ENCODE measurements at regions not wholly inside any gene's neighbourhood (a gene's known extent, or its start where the extent isn't known, plus 50 kb on each side); places are given as distances from the start of the nearest gene placed in this dataset.

DNA sequence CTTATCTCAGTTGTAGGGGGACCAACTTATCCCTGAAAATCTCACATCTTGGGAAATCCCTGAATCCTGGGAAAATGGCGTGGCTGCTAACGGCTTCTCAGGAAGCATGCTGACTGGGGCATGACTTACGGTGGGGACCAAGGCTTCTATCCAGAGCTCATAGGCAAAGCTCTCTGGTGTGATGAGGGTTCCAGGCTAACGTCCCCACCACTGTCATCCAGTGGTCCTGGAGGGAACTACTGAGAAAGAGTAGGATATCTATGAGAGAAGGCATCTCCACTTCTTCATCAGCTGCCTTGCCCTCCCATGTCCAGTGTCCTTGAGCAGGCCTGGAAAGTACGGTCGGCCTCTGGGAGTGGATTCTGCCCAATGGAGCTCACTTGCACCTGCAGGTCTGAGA, 210.4 kb upstream of the B3GAT1 start:
- no peak for DNase-seq (ENCODE audit: low spot score)

DNA sequence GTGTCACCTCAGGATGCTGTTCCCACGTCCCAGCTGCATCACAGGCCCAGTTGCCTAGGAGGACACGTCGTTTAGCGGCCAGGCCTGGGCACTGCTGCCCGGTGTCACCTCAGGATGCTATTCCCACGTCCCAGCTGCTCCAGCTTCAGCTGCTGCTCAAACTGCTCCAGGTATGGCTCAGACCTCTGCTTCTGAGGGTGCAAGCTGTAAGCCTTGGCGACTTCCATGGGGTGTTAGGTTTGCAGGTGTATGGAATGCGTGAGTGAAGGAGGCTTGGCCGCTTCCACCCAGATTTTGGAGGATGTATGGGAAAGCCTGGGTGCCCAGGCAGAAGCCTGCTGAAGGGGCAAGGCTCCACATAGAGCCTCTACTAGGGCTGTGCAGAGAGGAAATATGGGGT, 205.3 kb upstream of the B3GAT1 start:
- no peak for DNase-seq (ENCODE audit: low spot score)

DNA sequence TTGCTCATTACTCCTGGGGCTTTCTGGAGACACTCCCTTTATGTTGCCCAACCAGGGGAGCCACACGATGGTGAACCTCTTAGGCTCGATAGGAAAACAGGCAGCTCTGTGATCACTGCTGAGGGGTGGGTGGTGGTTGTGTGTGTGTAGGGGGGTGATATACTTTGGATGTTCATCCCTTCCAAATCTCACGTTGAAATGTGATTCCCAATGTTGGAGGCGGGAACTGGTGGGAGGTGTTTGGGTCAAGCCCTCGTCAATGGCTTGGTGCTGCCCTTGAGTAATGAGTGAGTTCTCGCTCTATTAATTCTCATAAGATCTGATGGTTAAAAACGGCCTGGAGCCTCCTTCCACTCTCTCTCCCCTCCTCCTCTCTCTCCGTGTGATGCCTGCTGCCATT, 204.0 kb upstream of the B3GAT1 start:
- DNase-seq (ENCODE audit: low spot score), result no peak

DNA sequence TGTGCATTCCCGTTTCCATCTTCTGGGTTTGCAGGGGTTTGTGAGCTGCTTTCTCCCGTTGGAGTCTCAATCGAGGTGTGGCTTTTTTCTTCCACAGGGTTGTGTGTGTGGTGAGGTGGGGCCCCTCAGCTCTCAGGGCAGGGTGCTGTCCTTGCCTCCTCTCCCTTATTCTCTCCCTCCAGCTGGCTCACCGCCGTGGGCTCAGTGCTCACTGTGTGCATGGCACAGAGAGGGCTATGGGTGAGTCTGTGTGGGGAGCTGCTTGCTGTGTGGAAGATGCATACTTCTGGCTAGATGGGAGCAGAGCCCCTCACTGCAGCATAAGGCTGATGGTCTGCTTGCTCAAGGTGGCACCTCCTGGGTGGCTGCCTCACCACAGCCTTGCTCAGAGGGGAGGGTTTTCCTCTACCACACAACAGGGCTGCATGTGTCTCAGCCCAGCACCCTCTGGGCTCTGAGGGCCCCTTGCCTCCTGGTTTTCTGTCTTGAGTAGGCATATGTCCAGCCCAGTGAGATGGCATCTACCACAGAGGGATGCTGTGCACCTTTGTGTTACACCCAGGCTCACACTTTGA, 203.1 kb upstream of the B3GAT1 start:
- no peak for DNase-seq (ENCODE audit: low spot score)

DNA sequence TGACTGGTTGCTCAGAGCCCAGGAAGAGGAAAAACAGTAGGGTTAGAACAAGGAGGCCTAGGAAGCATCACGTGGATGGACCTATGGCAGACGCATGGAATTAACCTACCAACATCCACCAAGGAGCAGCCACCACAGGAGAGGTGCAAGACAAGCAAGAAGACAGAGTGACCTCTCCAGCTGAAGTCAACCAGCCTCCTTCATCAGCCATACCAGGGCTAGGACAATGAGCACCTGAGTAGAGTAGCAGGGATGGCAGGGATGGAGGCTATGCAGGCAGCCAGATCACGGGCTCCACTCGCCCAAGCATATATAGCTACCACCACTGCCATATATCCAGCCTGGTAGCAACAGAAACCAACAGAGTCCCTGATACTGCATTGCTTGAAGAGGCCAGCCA, 202.1 kb upstream of the B3GAT1 start:
- no peak for DNase-seq (ENCODE audit: low spot score)

GRCh38 chr11:134613646-134614045, 201.6 kb upstream of the B3GAT1 start:
- DNase-seq (ENCODE audit: low spot score), result no peak

GRCh38 chr11:134612140-134613030, 200.3 kb upstream of the B3GAT1 start:
- DNase-seq (ENCODE audit: low spot score), result no peak

GRCh38 chr11:134611537-134611936, 199.5 kb upstream of the B3GAT1 start:
- DNase-seq (ENCODE audit: low spot score), result no peak

- no peak for DNase-seq (ENCODE audit: low spot score)
These were observed 198.3 kb upstream of the B3GAT1 start for GRCh38 chr11:134610116-134610910.

GRCh38 chr11:134609361-134610115, 197.5 kb upstream of the B3GAT1 start:
- DNase-seq (ENCODE audit: low spot score), result no peak

DNA sequence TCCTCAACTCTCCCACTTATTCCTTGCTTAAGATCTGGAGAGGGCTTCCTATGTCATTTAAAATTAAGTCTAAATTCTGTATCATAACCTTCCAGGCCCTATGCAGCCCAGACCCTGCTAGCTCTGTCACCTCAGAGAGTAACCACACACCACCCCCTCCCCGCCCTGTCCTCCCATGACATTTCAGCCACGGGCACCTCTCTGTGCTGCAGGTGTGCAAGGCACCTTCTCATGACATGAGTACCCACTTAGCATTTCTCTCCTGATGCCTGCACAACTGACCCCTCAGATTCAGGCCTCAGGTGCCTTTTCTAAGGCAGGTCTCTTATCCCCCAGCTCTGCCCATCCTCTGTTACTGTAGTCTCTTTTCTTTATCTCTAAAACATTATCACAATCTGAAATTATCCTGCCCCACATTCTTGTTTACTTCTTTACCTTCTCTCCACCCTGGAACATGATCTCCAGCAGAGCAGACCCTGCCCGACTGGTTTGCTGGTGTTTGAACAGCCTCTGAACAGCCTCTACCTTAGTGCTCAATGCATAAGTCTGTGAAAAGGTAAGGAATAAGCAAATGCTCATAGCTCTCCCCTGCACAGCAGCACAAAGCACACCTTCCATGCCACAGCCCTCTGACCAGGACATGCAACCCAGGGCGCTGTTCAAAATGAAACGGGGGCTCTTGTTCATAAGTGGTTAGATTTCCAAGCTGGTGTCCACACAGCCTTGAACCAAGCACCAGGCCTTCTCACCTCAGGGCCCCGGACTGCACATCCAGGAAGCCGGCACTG, 196.1 kb upstream of the B3GAT1 start:
- no peak for DNase-seq (ENCODE audit: low spot score)

GRCh38 chr11:134606251-134606650, 194.2 kb upstream of the B3GAT1 start:
- DNase-seq (ENCODE audit: low spot score), result no peak

DNA sequence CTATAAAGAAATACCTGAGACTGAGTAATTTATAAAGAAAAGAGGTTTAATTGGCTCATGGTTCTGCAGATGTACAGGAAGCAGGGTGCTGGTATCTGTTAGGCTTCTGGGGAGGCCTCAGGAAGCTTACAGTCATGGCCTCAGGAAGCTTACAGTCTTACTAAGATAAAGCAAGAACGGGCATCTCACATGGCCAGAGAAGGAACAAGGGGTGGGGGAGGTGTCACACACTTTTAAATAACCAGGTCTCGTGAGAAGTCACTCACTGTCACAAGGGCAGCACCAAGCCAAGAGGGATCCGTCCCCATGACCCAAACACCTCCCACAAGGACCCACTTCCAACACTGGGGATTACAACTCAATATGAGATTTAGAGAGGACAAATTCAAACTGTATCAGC, 192.8 kb upstream of the B3GAT1 start:
- no peak for DNase-seq (ENCODE audit: low spot score)

DNA sequence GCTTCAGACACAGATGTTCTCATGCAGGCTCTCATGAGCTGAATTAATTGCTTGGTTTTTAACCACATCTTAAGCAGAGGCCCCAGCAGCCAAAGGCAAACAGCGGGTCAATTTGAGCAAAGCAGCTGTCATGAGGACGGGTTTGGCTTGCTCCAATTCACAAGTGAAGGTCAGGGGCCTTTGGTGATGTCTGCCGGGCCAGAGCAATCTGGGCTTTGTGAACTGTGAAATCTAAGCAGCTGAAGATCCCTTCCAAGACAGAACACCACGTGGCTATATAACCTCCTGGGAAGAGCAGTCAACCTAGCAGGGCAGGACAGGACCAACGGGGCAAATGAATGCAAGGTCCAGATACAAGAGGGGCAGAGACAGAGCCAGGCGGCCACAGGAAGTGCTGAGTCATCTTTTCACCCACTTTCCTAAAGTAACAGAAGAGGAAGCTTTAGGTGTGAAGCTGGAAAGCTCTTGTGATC, 187.3 kb upstream of the B3GAT1 start:
- DNase-seq (ENCODE audit: low spot score), result no peak

GRCh38 chr11:134598368-134598767, 186.3 kb upstream of the B3GAT1 start:
- DNase-seq (ENCODE audit: low spot score), result no peak

DNA sequence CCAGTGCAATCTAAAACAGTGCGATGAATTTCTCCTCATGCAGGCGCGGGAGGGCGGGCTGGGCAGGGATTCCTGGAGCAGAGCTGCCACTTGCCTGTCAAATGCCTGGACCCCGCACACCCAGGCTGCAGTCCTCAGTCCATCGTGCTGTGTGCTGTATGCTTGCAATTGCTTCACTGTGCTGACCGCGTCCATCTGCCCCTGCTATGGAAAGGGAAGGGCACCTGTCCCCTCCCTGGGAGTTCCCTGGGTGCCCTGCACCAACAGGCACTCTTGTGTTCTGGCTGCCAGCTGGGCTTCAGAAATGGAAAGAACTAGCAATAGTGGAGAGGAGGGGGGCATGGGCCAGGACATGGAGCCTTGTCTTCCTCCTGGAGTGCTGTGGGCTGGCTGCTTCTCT, 185.4 kb upstream of the B3GAT1 start:
- no peak for DNase-seq (ENCODE audit: low spot score)

DNA sequence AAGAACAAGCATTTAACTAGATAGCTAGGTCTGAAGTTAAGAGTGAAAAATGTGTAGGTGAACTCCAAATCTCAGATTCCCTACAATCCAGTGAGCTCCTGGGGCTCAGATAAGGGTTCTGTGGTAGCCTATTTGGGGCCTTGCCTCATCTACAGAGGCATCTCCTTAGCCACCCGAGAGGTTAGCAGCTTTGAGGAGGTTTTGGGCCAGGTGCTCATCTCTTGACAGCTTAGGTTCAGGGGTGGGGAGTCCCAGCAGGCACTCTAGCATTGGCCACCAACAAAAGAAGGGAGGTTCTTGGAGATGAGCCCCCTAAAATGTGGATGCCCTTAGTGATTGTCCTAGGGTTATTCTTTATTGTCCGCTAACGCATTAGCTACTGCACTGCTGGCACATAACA, 184.4 kb upstream of the B3GAT1 start:
- DNase-seq (ENCODE audit: low spot score), result no peak

DNA sequence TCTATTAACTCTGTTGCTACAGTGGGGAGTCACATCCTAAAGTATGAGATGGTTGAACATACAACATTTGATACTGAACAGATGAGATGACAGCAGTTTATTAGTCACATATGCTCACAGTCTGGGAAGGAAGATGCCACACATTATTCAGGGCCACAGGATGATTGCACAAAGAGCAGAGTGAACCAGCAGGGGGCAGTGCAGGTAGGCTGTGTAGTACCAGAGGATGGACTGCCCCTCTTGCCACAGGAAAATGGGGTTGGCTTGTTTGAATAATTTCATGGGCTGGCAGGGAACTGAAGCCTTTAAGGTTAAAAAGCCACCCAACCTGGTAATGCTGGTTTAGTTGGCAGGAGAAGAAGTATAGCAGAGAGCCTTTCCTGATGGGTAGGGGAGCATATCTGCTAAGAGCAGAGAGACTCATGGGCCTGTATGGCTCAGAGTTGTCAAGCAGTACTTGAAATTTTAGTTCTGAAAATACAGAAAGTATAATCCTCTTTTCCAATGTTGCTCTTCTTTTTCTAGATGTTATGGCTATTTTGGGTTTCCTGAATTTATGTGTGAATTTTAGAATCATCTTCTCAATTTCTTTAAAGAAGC, 180.4 kb upstream of the B3GAT1 start:
- DNase-seq (ENCODE audit: low spot score), result no peak

- DNase-seq (ENCODE audit: low spot score), result no peak
These were observed 179.3 kb upstream of the B3GAT1 start for GRCh38 chr11:134591338-134591737.

DNA sequence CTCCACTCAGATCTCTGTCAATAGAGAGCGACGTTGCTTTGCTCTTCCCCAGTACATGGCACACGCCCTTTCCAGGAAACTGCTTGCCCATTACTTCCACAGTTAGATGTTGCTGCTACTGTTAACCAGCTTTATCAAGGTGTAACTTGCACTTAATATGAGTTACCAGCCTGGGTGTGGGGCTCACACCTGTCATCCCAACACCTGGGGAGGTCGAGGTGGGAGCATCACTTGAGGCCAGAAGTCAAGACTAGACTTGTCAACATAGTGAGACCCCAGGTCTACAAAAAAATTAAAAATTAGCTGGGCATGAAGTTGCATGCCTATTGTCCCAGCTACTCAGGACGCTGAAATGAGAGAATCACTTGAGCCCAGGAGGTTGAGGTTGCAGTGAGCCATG, 177.1 kb upstream of the B3GAT1 start:
- DNase-seq (ENCODE audit: low spot score), result no peak
